ENCODE measurements at regions not wholly inside any gene's neighbourhood (a gene's known extent, or its start where the extent isn't known, plus 50 kb on each side); places are given as distances from the start of the nearest gene placed in this dataset.
"Not testable (repeated sequence)": the region's sequence is repeated elsewhere in the genome, so short reads cannot be mapped to it uniquely, and the experiment has no call there.

- H3K4me1 ChIP-seq, result peaks cover 22% of the 10 kb centered on the region
- no peak overlapping the region for H2AFZ ChIP-seq (replicated peaks)
- H3K9me3 ChIP-seq (ENCODE audit: low read depth), result no peaks in the 10 kb centered on the region
- Mint-ChIP-seq H3K4me3 (no peak overlapping the region), H3K9me3 (peaks cover 3% of the 10 kb centered on the region), H3K36me3 (no peaks in the 10 kb centered on the region), H3K4me1 (peaks cover 47% of the 10 kb centered on the region), H3K27me3 (ENCODE audit: insufficient read depth, low read depth) (peaks cover 11% of the 10 kb centered on the region), H3K27ac (no peak overlapping the region)
- no peaks in the 10 kb centered on the region for H3F3A ChIP-seq (ENCODE audit: low read depth)
- H3K4me2 ChIP-seq, result no peak overlapping the region
- H3K79me2 ChIP-seq (ENCODE audit: low read depth), result no peaks in the 10 kb centered on the region
- no peak overlapping the region for H3K9ac ChIP-seq
- no peaks in the 10 kb centered on the region for H3K36me3 ChIP-seq
- DNase-seq (ENCODE audit: low spot score), result no peak
- H4K20me1 ChIP-seq (ENCODE audit: low read depth), result no peaks in the 10 kb centered on the region
- H3K27me3 ChIP-seq, result no peaks in the 10 kb centered on the region
- no peak overlapping the region for H3K27ac ChIP-seq
- H3K4me3 ChIP-seq, result no peak overlapping the region
- TF ChIP-seq CTCF (IDR thresholded peaks at IDR 0.05) (no peak), EZH2 (IDR thresholded peaks at IDR 0.05) (no peak), EZH2phosphoT487 (IDR thresholded peaks at IDR 0.05) (no peak)
These were observed 338.7 kb downstream of the PREX1 start for GRCh38 chr20:48489046-48489463.

GRCh38 chr20:48488334-48489034 lies 339.3 kb downstream of the PREX1 start:
- not testable (repeated sequence) for H3K36me3 Mint-ChIP-seq; H3K27ac ChIP-seq; H3K9ac ChIP-seq; H2AFZ ChIP-seq (replicated peaks); H3K4me3 Mint-ChIP-seq; H4K20me1 ChIP-seq (ENCODE audit: low read depth); H3K27me3 ChIP-seq; H3K9me3 ChIP-seq (ENCODE audit: low read depth); H3K9me3 Mint-ChIP-seq; H3K4me3 ChIP-seq; DNase-seq (ENCODE audit: low spot score); H3K79me2 ChIP-seq (ENCODE audit: low read depth); H3K27ac Mint-ChIP-seq; H3F3A ChIP-seq (ENCODE audit: low read depth); H3K36me3 ChIP-seq; H3K4me2 ChIP-seq
- Mint-ChIP-seq H3K27me3 (ENCODE audit: insufficient read depth, low read depth) (peaks cover 11% of the 10 kb centered on the region), H3K4me1 (peaks cover 47% of the 10 kb centered on the region)
- peaks cover 22% of the 10 kb centered on the region for H3K4me1 ChIP-seq

- Histone ChIP-seq H3K9me3 (ENCODE audit: low read depth) (no peaks in the 10 kb centered on the region), H3K79me2 (ENCODE audit: low read depth) (no peaks in the 10 kb centered on the region), H3K27me3 (no peaks in the 10 kb centered on the region), H3K4me2 (peak overlapping the region; percentile 27), H2AFZ (replicated peaks) (no peak overlapping the region), H4K20me1 (ENCODE audit: low read depth) (no peaks in the 10 kb centered on the region), H3K36me3 (no peaks in the 10 kb centered on the region), H3K27ac (no peak overlapping the region), H3F3A (ENCODE audit: low read depth) (no peaks in the 10 kb centered on the region), H3K4me3 (no peak overlapping the region), H3K4me1 (peaks cover 22% of the 10 kb centered on the region), H3K9ac (no peak overlapping the region)
- Mint-ChIP-seq H3K4me3 (no peak overlapping the region), H3K36me3 (no peaks in the 10 kb centered on the region), H3K27me3 (ENCODE audit: insufficient read depth, low read depth) (peaks cover 12% of the 10 kb centered on the region), H3K4me1 (peaks cover 37% of the 10 kb centered on the region), H3K9me3 (peaks cover 3% of the 10 kb centered on the region), H3K27ac (no peak overlapping the region)
- no peak for DNase-seq (ENCODE audit: low spot score)
- TF ChIP-seq EZH2 (IDR thresholded peaks at IDR 0.05) (no peak), CTCF (IDR thresholded peaks at IDR 0.05) (no peak), EZH2phosphoT487 (IDR thresholded peaks at IDR 0.05) (no peak)
These were observed 341.7 kb downstream of the PREX1 start for GRCh38 chr20:48486065-48486464.

GRCh38 chr20:48485153-48485552 lies 342.6 kb downstream of the PREX1 start:
- not testable (repeated sequence) for H3K36me3 ChIP-seq; H3K4me3 Mint-ChIP-seq; H3F3A ChIP-seq (ENCODE audit: low read depth); H3K36me3 Mint-ChIP-seq; H4K20me1 ChIP-seq (ENCODE audit: low read depth); H3K27me3 ChIP-seq; H3K9me3 Mint-ChIP-seq; DNase-seq (ENCODE audit: low spot score); H2AFZ ChIP-seq (replicated peaks); H3K79me2 ChIP-seq (ENCODE audit: low read depth); H3K4me2 ChIP-seq; H3K27ac ChIP-seq; H3K9me3 ChIP-seq (ENCODE audit: low read depth); H3K27ac Mint-ChIP-seq; H3K9ac ChIP-seq; H3K4me3 ChIP-seq
- H3K4me1 ChIP-seq, result peaks cover 19% of the 10 kb centered on the region
- peaks cover 19% of the 10 kb centered on the region for H3K27me3 Mint-ChIP-seq (ENCODE audit: insufficient read depth, low read depth)
- peaks cover 33% of the 10 kb centered on the region for H3K4me1 Mint-ChIP-seq
